IPS-11a (cell line): ENCODE measurements at regions not wholly inside any gene's neighbourhood (a gene's known extent, or its start where the extent isn't known, plus 50 kb on each side); places are given as distances from the start of the nearest gene placed in this dataset.
"Not testable (repeated sequence)": the region's sequence is repeated elsewhere in the genome, so short reads cannot be mapped to it uniquely, and the experiment has no call there.

Source experiments
- H3K4me3 ChIP-seq: one replicate; pipeline ENCODE4 v1.5.1; 2013; ENCODE audit warnings: low read depth, low read length, control low read depth

DNA sequence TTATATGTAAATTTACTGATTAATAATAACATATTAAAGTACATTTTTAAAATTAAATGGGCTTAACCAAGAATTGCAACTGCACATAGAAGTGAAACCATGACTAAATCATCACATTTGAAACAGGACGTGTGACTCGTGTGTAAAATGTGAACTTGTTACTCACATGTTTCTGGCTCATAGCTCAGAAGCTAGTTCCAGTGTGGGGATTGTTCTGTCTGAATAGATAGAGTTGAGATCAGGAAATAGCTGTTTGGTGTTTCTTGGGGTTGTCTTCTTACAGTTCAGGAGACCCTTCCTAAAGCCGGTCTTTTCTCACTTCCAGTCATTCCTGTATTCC, 130.9 kb downstream of the LAT start:
- H3K4me3 ChIP-seq, result not testable (repeated sequence)

DNA sequence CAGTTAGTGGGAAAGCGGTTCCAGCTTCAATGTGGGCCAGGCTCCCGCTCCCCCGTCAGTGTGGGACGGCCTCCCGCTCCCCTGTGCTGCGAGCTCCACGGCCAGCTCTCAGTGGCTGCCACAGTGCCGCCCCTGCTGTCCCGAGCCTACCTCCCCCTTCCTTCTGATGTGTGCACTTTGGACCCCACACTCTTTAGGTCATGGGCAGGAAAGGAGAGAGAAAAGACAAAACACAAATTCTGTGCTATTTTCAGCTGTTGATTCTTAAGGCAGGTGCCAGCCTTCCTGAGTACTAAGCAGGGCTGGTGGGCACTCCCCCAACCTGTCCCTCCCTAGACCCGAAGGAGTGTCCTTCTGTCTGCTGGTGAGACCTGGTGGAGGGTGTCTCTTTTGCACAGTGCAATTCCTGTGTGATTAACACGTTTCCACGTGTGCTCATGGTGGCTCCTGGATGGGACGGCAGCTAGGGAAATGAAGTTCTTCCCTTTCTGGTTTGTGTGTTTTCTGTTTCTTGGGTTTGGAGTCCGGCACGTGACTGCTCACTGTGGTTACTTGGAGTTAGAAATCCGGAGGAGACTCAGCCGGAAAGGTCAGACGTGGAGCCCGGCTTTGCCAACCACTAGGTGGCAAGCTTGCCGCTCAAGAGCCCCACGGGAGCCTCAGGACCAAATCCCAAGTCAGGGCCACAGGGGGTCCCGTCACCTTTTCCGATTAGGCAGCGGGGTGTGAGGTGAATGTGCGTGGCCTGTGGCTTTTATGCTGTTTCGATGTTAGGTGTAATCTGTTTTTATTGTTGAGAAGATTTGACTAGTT, 130.3 kb downstream of the LAT start:
- H3K4me3 ChIP-seq, result not testable (repeated sequence)

DNA sequence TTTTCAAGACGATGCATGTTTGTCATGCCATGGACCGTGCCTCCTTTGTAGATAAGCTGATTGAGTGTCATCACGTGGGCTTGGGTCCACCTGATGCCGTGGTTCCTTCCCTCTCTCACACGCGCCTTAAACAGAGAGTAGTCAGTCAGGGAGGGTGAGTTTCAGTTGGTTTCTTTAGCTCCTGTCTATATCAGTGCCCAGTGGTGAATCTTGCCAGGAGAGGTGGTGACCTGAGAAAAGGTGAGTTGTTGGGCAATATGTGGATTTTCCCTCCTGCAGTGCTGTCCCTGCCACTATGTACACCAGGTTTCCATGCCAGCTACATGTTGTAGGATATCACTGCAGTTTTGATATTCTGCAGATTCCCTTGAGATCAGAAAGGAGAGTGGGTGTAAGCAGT, 129.7 kb downstream of the LAT start:
- no peak overlapping the region for H3K4me3 ChIP-seq

DNA sequence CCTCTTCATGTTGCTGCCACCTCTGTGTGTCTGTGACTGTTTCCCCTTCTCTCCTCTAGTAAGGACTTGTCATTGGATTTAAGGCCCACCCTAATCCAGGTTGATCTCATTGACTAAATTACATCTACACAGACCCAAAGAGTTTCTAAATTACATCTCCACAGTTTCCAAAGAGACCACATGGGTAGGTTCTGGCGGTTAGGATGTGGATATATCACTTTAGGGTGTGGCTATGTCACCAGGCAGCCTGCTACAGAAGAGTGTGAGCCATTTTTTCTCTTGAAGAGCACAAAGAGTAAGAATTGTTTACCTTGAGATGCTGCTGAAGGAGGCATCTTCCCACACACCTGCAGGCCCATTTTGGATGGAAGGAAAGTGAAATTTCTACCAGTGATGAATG, 128.6 kb downstream of the LAT start:
- not testable (repeated sequence) for H3K4me3 ChIP-seq

DNA sequence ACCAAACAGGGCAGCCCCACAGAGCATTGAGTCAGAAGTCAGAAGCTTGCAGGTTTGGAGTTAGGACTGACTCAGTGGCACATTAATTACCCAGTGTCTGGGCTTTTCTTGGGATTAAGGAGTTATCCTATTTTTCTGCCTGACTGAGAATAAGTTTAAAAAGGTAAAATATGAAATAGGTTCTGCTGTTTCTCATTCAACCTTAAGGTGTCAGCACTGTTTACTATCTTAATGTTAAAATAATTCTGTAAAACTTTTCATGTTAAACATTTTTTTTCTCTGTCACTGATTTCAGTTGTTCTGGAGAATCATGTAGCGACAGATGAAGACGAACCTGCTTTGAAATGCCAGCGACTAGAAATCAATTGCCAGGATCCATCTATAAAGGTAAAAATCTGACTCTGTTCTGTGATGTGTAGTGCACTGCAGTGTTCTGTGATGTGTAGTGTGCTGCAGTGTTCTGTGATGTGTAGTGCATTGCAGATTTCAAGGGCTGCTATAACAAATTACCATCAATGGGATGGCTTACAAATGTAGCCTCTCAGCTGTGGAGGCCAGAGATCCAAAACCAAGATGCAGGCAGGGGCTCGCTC, 128.0 kb downstream of the LAT start:
- H3K4me3 ChIP-seq, result no peak overlapping the region

GRCh38 chr16:29111901-29112680, 127.2 kb downstream of the LAT start:
- H3K4me3 ChIP-seq, result not testable (repeated sequence)

GRCh38 chr16:29111421-29111820, 126.6 kb downstream of the LAT start:
- H3K4me3 ChIP-seq, result no peak overlapping the region

GRCh38 chr16:29108625-29109169, 123.8 kb downstream of the LAT start:
- not testable (repeated sequence) for H3K4me3 ChIP-seq

- peak overlapping the region; percentile 34 for H3K4me3 ChIP-seq
Observed at GRCh38 chr16:29107299-29107698, 122.4 kb downstream of the LAT start.

GRCh38 chr16:29106259-29106908, 121.5 kb downstream of the LAT start:
- not testable (repeated sequence) for H3K4me3 ChIP-seq

- not testable (repeated sequence) for H3K4me3 ChIP-seq
Observed at GRCh38 chr16:29104600-29104999, 119.7 kb downstream of the LAT start.

- H3K4me3 ChIP-seq, result not testable (repeated sequence)
Observed at GRCh38 chr16:29097965-29098364, 113.1 kb downstream of the LAT start.

- not testable (repeated sequence) for H3K4me3 ChIP-seq
Observed at GRCh38 chr16:29094729-29095624, 110.1 kb downstream of the LAT start.

DNA sequence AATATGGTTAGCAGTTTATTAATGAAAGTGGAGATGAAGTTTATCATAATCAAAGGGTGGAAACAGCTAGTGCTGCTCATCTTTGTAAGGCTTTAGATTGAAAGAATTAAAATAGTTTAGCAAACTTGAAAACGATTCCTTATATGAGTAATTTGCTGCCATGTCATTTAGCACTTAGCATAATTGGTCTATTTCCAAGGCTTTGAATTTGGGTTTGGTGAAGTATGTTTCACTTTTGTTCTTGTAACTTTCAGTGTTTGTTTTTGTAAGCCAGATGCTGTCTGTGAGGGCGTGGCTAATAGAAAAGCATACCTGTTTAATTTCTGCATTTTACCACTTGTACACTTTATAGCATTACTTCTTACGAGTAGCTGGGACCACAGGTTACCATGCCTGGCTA, 109.5 kb downstream of the LAT start:
- not testable (repeated sequence) for H3K4me3 ChIP-seq

DNA sequence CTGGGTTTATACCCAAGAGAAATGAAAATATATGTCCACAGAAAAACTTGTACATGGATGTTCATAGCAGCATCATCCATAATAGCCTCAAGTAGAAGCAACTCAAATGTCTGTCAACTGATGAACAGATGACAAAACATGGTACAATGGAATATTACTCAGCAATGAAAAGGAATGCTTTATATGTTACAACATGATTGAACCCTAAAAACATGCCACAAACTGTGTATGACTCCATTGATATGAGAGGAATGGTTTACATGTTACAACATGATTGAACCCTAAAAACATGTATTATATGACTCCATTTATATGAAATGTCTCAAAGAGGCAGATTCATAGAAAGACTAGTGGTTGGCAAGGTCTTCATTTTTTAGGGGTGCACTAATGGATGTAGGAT, 104.8 kb downstream of the LAT start:
- not testable (repeated sequence) for H3K4me3 ChIP-seq

DNA sequence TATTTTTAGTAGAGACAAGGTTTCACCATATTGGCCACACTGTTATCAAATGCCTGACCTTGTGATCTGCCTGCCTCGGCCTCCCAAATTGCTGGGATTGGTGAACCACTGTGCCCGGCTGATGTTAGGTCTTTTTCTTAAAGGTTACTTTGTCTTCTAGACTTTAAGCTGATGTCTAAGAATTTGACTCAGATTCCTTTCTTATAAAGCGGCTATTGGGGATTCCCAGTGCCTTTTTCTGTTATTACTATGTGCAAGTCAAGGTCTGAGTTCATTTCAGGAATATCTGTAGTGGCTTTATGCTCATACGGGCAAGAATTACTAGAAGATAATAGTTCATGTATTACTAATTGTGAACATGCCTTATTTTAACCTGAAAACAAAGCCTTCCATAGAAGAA, 102.8 kb downstream of the LAT start:
- not testable (repeated sequence) for H3K4me3 ChIP-seq

DNA sequence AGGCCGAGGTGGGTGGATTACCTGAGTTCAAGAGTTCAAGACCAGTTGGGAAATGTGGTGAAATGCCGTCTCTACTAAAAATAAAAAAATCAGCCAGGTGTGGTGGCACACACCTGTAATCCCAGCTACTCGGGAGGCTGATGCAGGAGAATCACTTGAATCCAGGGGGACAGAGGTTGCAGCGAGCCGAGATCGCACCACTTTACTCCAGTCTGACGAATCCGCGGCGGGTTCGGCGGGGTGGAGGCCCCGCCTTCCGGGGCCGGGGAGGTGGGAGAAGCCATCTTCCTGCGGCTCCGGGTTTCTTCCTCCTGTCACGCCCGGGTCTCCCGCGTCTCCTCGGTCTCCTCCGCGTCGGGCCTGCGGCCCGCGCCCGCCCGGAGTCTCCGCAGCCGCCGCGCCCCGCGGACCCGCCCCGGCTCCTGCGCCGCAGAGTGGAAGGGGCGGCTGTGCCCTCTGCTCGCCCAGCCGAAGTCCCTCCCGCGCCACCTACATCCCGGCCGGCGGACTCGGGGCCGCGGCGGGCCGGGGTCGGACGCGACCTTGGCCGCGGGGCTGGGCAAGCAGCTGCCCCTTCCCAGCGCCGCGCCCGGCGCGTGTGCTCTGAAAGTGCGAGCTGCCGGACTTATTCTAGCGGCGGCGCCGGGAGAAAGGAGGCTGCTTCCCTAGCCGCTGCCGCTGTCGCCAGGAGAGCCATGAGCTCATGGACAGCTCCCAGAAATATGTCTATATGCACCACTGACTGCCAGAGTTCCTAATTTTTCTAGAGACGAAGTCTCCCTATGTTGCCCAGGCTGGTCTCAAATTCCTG, 97.2 kb downstream of the LAT start:
- not testable (repeated sequence) for H3K4me3 ChIP-seq

GRCh38 chr16:29074554-29075402, 89.9 kb downstream of the LAT start:
- H3K4me3 ChIP-seq, result not testable (repeated sequence)

DNA sequence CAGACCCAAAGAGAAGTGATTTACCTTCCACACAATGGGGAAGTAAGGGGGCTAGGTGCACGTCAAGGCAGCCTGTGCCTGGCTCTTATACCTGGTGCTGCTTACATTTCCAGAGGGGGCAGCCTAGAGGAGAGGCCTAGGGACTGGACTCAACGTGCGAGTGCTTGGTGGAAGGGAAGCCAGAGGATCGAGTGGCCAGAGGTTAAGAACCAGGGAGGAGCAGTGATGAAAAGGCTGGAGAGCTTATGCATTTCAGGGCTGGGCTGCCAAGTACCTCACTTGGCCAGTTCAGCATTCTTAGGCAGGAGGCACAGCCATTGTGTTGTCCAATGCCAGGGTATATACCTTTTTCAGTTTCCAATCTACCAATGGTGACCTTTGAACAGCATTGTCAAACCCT, 77.4 kb downstream of the LAT start:
- not testable (repeated sequence) for H3K4me3 ChIP-seq
